ENCODE measurements at regions not wholly inside any gene's neighbourhood (a gene's known extent, or its start where the extent isn't known, plus 50 kb on each side); places are given as distances from the start of the nearest gene placed in this dataset.

DNA sequence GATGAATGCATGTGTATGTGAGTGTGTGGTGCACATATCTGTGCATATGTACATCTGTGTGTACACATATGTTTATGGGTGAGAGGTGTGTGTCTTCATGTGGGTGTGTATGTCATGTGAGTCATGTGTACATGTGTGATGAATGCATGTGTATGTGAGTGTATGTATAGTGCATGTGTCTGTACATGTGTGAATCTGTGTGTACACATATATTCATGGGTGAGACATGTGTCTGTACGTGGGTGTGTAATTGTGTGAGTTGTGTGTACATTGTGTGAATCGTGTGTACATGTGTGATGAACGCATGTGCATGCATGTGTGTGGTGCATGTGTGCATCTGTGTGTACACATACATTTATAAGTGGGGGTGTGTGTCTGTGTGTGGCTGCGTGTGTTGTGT lies 146.9 kb upstream of the TMEM132C start:
- in situ Hi-C loops (cut with MboI; ENCODE audit: low pct_unique_long_range_greater_than_20kb, low sequenced_read_pairs, unreplicated experiment), result no loop called here
- TF ChIP-seq, protein P1, sequence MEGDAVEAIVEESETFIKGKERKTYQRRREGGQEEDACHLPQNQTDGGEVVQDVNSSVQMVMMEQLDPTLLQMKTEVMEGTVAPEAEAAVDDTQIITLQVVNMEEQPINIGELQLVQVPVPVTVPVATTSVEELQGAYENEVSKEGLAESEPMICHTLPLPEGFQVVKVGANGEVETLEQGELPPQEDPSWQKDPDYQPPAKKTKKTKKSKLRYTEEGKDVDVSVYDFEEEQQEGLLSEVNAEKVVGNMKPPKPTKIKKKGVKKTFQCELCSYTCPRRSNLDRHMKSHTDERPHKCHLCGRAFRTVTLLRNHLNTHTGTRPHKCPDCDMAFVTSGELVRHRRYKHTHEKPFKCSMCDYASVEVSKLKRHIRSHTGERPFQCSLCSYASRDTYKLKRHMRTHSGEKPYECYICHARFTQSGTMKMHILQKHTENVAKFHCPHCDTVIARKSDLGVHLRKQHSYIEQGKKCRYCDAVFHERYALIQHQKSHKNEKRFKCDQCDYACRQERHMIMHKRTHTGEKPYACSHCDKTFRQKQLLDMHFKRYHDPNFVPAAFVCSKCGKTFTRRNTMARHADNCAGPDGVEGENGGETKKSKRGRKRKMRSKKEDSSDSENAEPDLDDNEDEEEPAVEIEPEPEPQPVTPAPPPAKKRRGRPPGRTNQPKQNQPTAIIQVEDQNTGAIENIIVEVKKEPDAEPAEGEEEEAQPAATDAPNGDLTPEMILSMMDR (IDR thresholded peaks at IDR 0.05; ENCODE audit: extremely low read depth, insufficient read depth, missing control alignments), result no peak
- DNase-seq (ENCODE audit: low spot score), result no peak

DNA sequence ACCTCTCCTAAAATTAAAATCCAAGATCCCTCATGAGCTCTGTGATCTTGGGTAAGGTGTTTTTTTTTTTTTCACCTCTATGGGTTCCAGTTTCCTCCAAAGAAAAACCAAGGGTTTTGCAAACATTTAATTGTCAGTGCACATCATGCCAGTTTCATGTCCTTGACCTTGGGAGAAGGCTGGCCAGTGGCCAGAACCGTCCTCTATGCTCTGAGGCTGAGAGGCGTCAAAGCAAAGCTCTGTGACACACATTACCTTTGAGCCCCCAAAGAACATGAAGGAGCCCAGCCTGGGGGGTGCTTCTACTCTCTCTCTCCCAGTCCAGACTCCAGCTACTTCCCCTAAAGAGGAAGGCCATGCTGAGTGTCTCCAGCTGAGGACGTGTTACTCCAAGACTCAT lies 145.5 kb upstream of the TMEM132C start:
- DNase-seq (ENCODE audit: low spot score), result no peak

DNA sequence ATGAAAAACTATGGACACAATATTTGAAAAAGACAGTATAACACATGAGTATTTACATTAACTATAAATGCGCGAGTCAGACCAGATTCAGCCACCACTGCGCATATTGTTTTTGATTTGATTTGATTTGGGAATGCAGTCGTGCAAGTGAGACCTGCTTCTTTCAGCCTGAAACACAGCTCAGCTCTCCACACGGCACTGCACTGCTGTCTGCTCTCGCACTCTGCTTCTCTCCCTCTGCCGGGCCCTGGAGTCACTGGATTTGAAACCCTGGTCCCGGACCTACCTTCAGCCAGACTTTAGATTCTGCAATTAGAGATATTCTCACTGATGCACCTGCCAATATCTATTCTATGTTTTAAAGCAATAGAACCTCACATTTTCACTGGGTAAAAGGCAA lies 143.9 kb upstream of the TMEM132C start:
- no peak for DNase-seq (ENCODE audit: low spot score)
- in situ Hi-C loops (cut with MboI; ENCODE audit: low pct_unique_long_range_greater_than_20kb, low sequenced_read_pairs, unreplicated experiment), result no loop called here
- TF ChIP-seq, protein P1 (IDR thresholded peaks at IDR 0.05; ENCODE audit: extremely low read depth, insufficient read depth, missing control alignments), result no peak

More for the DNA sequence above, 145.5 kb upstream of the TMEM132C start:
- in situ Hi-C loops (cut with MboI; ENCODE audit: low pct_unique_long_range_greater_than_20kb, low sequenced_read_pairs, unreplicated experiment), result no loop called here
- TF ChIP-seq, protein P1 (IDR thresholded peaks at IDR 0.05; ENCODE audit: extremely low read depth, insufficient read depth, missing control alignments), result no peak

DNA sequence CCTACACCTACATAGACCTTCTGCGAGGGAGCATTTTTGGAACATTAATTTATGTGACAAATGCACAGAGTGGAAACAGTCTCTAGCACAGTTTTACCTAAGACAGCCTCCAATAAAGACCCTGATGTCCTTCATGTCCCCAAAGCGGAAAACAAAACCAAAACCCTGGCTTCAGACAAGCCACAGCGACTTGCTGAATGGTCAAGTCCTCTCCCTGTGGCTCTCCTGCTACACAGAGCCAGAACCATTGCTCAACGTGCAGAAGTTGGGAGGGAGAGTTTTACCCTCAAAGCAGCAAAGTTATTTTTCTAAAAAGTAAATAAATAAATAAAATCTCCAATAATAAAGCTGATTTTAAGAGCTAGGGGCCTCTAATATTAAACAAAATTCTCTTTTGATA lies 135.0 kb upstream of the TMEM132C start:
- DNase-seq (ENCODE audit: low spot score), result no peak
- in situ Hi-C loops (cut with MboI; ENCODE audit: low pct_unique_long_range_greater_than_20kb, low sequenced_read_pairs, unreplicated experiment), result no loop called here

DNA sequence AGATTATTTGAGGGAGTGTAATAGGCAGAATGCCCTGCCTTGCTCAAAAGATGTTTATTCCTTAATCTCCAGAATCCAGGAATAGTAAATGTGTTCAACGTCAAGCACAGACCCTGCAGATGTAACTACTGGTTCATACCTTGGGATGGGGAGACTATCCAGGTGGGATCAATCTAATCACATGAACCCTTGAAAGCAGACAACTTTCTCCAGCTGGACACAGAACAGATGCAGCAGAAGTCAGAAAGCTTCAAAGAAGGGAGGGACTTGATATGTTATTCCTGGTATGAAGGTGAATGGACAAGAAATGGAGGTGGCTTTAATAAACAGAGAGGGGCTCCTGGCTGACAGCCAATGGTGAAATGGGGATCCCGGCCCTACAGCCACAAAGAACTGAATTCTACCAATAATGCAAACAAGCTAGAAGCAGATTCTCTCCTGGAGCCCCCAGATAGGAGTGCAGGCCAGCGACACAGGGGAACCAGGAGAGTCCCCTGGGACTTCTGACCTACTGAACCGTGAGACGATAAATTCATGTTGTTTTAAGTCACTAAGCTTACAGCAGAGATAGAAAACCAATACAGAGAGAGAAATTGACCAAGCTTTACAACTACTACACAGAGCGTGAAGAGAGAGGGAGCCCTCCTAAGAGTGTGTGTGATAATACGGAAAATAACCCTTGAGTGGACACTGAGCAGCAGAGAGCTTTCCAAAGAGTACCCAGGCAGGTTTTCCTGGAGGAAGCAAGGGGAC lies 133.5 kb upstream of the TMEM132C start:
- DNase-seq (ENCODE audit: low spot score), result no peak
- in situ Hi-C loops (cut with MboI; ENCODE audit: low pct_unique_long_range_greater_than_20kb, low sequenced_read_pairs, unreplicated experiment), result no loop called here
- TF ChIP-seq, protein P1 (IDR thresholded peaks at IDR 0.05; ENCODE audit: extremely low read depth, insufficient read depth, missing control alignments), result no peak

More for the DNA sequence above, 135.0 kb upstream of the TMEM132C start:
- TF ChIP-seq, protein P1 (IDR thresholded peaks at IDR 0.05; ENCODE audit: extremely low read depth, insufficient read depth, missing control alignments), result no peak

DNA sequence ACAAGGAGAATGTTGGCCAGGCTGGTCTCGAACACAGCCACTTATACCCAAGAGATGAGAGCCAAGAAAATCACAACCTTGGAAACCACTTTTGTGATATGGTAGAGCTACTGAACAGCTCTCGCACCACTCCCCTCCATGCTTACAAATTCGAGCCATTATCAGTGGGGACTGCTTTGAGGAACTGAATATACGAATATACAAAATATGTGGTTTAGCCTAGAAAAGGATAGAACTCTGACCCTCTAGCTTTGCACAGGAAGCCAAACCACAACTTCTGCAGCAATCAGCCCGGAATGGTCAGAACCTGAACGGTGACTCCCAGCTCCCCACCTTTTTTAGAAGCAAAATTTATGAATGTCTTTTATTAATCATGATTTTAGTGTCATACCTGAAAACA lies 129.8 kb upstream of the TMEM132C start:
- in situ Hi-C loops (cut with MboI; ENCODE audit: low pct_unique_long_range_greater_than_20kb, low sequenced_read_pairs, unreplicated experiment), result no loop called here
- TF ChIP-seq, protein P1 (IDR thresholded peaks at IDR 0.05; ENCODE audit: extremely low read depth, insufficient read depth, missing control alignments), result no peak
- no peak for DNase-seq (ENCODE audit: low spot score)

Data from GM13977 (cell line).